Kidney (tissue), 13 donors: ENCODE measurements at regions not wholly inside any gene's neighbourhood (a gene's known extent, or its start where the extent isn't known, plus 50 kb on each side); places are given as distances from the start of the nearest gene placed in this dataset.

Experiments
- DNase-seq, 5 donors: peaks; one replicate each; pipeline ENCODE4 v3.0.0-alpha.2; 2013 to 2020
- FAIRE-seq: peaks from 2 replicates; lab custom pipeline; 2012; peaks lifted over from hg19 to GRCh38; lab: Jason Lieb, UNC
- H3K27ac ChIP-seq, 2 donors: one replicate each; pipeline ENCODE4 v1.7.0; 2013; ENCODE audit warnings: low read depth in 2 of 2, low read length in 2 of 2, inconsistent platforms in 1 of 2
- H3K27me3 ChIP-seq: one replicate; pipeline ENCODE4 v1.7.1; 2013; ENCODE audit warnings: low read length, inconsistent platforms; ENCODE audit not compliant: control insufficient read depth, insufficient read depth
- H3K36me3 ChIP-seq, 3 donors: one replicate each; pipeline versions ENCODE4 v1.7.0 to v1.7.1; 2013; ENCODE audit warnings: low read length in 3 of 3, control low read depth in 1 of 3, inconsistent platforms in 1 of 3; ENCODE audit not compliant: insufficient read depth in 3 of 3, control insufficient read depth in 2 of 3
- H3K4me1 ChIP-seq, 3 donors: one replicate each; pipeline versions ENCODE4 v1.7.0 to v1.7.1; 2013; ENCODE audit warnings: low read length in 3 of 3, inconsistent platforms in 1 of 3, low read depth in 1 of 3; ENCODE audit not compliant: control insufficient read depth in 2 of 3, insufficient read depth in 2 of 3
- H3K4me3 ChIP-seq, 3 donors: one replicate each; pipeline versions ENCODE4 v1.7.0 to v1.8.1; 2013; ENCODE audit warnings: low read length in 3 of 3, control low read depth in 1 of 3, inconsistent platforms in 1 of 3
- H3K9ac ChIP-seq, 3 donors: one replicate each; pipeline versions ENCODE4 v1.7.0 to v1.7.1; 2013; ENCODE audit warnings: low read length in 3 of 3, control low read depth in 1 of 3, inconsistent platforms in 1 of 3
- H3K9me3 ChIP-seq, 3 donors: one replicate each; pipeline versions ENCODE4 v1.7.0 to v1.7.1; 2013; ENCODE audit warnings: low read length in 3 of 3, control low read depth in 1 of 3, inconsistent platforms in 1 of 3; ENCODE audit not compliant: control insufficient read depth in 2 of 3, insufficient read depth in 1 of 3
- intact Hi-C: fragments of 100-400 bp; cut with DNase I; formaldehyde crosslinking; loops from one replicate; pipeline ENCODE4 v1.11.1; 2022
- TF ChIP-seq, protein P1 (sequence below): IDR thresholded peaks from 3 replicates; pipeline ENCODE4 v1.5.1; 2012; ENCODE audit warnings: mild to moderate bottlenecking, moderate library complexity, borderline replicate concordance; ENCODE audit not compliant: insufficient read depth; ENCODE audit errors: extremely low read depth
- donor health status: control.
- donor health status: control.
- donor health status: control.
- donor health status: control.
- donor health status: control.
- donor health status: DM: yes; HTN: yes; CAD: no.
- donor health status: Normal renal cell carcinoma (clear cell type).

DNA sequence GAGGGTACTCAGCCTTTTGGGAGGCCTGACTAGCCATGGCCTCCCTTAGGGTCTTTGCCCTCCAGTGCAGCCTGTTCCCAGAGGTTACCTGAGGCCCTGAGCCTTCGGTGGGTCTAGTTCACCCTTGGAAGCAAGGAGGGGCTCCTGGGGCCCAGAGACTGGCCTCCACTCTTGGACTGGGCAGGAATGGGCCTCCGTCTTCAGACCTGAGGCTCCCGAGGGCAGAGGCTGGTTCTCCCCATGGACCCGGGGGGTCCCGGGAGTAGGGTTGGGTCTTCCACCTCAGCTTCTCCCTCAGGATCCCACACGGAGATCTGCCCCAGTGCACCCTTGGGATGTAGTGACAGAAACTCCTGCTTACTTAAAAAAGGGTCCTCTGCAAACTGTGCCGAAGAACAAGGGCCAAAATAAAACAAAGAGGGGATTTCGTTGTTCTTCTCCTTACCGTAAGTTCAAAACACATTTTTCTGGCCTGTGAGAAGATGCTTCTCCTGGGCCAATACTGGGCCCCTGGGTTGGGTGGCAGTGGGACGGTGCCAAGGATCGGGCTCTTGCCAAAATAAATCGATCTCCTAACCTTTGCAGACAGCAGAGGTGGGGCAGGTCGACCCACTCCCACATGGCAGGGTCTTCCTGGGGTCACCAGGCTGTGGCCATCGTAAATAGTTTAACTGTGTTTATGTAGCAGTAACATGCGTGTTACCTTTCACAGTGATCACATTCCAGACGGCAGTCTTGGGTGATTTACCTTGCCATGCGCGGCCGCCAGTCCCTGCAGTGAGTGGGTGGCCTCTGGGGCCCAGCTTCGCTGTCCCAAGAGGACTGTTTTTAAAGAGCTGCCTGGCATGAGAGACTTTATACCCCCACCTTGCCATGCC lies 151.8 kb downstream of the VEGFA start:
- Histone ChIP-seq H3K9ac (no peak overlapping the region), H3K36me3 (no peaks in the 10 kb centered on the region), H3K9me3 (no peaks in the 10 kb centered on the region), H3K4me3 (no peak overlapping the region), H3K27me3 (no peaks in the 10 kb centered on the region), H3K4me1 (peaks cover 0 to 11% (median 10%) of the 10 kb centered on the region in 3 donors), H3K27ac (no peak overlapping the region)
- DNase-seq (peak; percentile 43 to 82 (median 77)), FAIRE-seq (no peak)
- TF ChIP-seq, protein P1, sequence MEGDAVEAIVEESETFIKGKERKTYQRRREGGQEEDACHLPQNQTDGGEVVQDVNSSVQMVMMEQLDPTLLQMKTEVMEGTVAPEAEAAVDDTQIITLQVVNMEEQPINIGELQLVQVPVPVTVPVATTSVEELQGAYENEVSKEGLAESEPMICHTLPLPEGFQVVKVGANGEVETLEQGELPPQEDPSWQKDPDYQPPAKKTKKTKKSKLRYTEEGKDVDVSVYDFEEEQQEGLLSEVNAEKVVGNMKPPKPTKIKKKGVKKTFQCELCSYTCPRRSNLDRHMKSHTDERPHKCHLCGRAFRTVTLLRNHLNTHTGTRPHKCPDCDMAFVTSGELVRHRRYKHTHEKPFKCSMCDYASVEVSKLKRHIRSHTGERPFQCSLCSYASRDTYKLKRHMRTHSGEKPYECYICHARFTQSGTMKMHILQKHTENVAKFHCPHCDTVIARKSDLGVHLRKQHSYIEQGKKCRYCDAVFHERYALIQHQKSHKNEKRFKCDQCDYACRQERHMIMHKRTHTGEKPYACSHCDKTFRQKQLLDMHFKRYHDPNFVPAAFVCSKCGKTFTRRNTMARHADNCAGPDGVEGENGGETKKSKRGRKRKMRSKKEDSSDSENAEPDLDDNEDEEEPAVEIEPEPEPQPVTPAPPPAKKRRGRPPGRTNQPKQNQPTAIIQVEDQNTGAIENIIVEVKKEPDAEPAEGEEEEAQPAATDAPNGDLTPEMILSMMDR: no peak
- intact Hi-C loops: no loop called here

DNA sequence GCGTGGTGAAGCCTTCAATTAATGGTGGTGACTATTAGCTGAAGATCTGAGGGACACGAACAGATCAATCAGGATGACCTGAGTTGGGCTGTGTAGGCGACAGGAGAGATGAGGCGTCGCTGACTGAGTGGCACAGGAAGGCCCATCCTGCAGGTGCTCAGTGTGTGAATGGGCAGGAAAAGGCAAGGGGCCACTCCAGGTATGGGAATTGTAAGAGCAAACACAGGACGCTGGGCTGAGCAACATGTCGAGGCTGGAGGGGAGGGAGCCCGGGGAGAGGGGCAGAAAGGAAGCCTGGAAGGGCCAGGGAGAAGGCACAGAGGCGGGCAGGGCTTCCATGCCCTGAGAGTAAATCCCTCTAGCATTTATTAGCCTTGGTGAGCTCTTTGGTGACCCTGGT lies 151.0 kb downstream of the VEGFA start:
- TF ChIP-seq, protein P1: no peak
- Histone ChIP-seq H3K4me3 (no peak overlapping the region), H3K9me3 (no peaks in the 10 kb centered on the region), H3K9ac (no peak overlapping the region), H3K27ac (no peak overlapping the region), H3K36me3 (no peaks in the 10 kb centered on the region), H3K27me3 (no peaks in the 10 kb centered on the region), H3K4me1 (peaks cover 0 to 17% (median 17%) of the 10 kb centered on the region in 3 donors)
- intact Hi-C loops: no loop called here
- peak in 1 of 5 donors; percentile 49 for DNase-seq
- FAIRE-seq: no peak

DNA sequence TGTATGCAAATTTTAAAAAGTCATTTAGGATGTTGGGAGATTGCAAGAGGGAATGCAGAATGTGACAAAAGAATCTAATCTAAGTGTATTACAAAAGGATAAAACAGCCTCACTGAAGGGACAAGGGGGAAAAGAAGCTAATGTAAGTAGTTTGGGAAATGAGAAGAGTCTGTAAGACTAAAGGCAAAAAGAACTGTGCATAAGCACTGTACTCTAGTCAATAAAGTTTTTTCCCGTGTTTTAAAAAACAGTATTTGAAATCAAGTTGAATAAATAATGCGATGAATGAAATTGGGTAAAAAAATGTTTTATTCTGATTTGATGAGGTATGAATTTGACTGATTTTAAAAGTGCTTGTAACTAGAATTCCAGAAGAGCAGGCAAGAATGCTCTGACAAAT lies 149.8 kb downstream of the VEGFA start:
- H3K4me1 ChIP-seq: peaks cover 0 to 29% (median 28%) of the 10 kb centered on the region in 3 donors
- H3K27me3 ChIP-seq: no peaks in the 10 kb centered on the region
- H3K9me3 ChIP-seq: no peaks in the 10 kb centered on the region
- intact Hi-C loops: no loop called here
- DNase-seq (no peak), FAIRE-seq (no peak)
- TF ChIP-seq, protein P1: no peak
- no peak overlapping the region for H3K4me3 ChIP-seq
- H3K36me3 ChIP-seq: no peaks in the 10 kb centered on the region
- no peak overlapping the region for H3K27ac ChIP-seq
- H3K9ac ChIP-seq: no peak overlapping the region
